Right lobe of liver (tissue), 6 donors: ENCODE measurements at regions not wholly inside any gene's neighbourhood (a gene's known extent, or its start where the extent isn't known, plus 50 kb on each side); places are given as distances from the start of the nearest gene placed in this dataset.

Experiments used
- ATAC-seq, 4 donors: fragments of 200-7000 bp; cut with Tn5 transposase; one replicate each; pipeline ENCODE4 v1.9.1; 2020; ENCODE audit warnings: mild to moderate bottlenecking in 4 of 4, moderate library complexity in 4 of 4
- DNase-seq, 3 donors: peaks; one replicate each; pipeline ENCODE4 v3.0.0-alpha.2; 2020
- H3K27ac ChIP-seq, 3 donors: fragments of 200-600 bp; one replicate each; pipeline ENCODE4 v1.8.0; 2022
- H3K27me3 ChIP-seq, 2 donors: fragments of 200-600 bp; one replicate each; pipeline ENCODE4 v1.8.0; 2022
- H3K36me3 ChIP-seq, 4 donors: fragments of 200-600 bp; sonication (generic) in 1 of 4; one replicate each; pipeline versions ENCODE4 v1.5.1 to v1.8.0; 2017 to 2022; ENCODE audit warnings: control low read depth in 1 of 4
- H3K4me1 ChIP-seq, 4 donors: fragments of 200-600 bp; sonication (generic) in 1 of 4; one replicate each; pipeline versions ENCODE4 v1.5.1 to v1.8.0; 2017 to 2022; ENCODE audit warnings: control low read depth in 1 of 4
- H3K4me3 ChIP-seq, 3 donors: fragments of 200-600 bp; one replicate each; pipeline ENCODE4 v1.8.0; 2022
- H3K9me3 ChIP-seq, 4 donors: fragments of 200-600 bp; sonication (generic) in 1 of 4; one replicate each; pipeline versions ENCODE4 v1.5.1 to v1.8.0; 2017 to 2022; ENCODE audit warnings: control low read depth in 1 of 4
- POLR2A ChIP-seq: fragments of 450-650 bp; IDR thresholded peaks from one replicate; pipeline ENCODE4 v1.6.1; 2017; ENCODE audit warnings: antibody characterized with exemption, mild to moderate bottlenecking
- WGBS: methylation state at CpG from one replicate; pipeline ENCODE4 v1.1.6; 2018; ENCODE audit warnings: low coverage, low lambda C conversion rate; ENCODE audit not compliant: insufficient coverage; ENCODE audit errors: missing lambda C conversion rate; 5-methylcytosine and 5-hydroxymethylcytosine counted together
- intact Hi-C, 2 donors: fragments of 100-400 bp; cut with DNase I; formaldehyde crosslinking; loops; one replicate each; pipeline versions ENCODE4 v1.11.2 to v1.14.1; 2022
- TF ChIP-seq, protein P1 (sequence below), 4 donors: fragments of 200-600 bp in 3 of 4; fragments of 450-650 bp in 1 of 4; IDR thresholded peaks; one replicate each; pipeline versions ENCODE4 v1.5.1 to v1.8.0; 2016 to 2022; ENCODE audit warnings: antibody characterized with exemption in 4 of 4, mild to moderate bottlenecking in 2 of 4
- donor health status: DM: no; HTN: yes; CAD: no.
- donor health status: DM: no; HTN: no; CAD: no.
- donor health status: DM: no; HTN: no; CAD: no.
- donor health status: DM: no; HTN: yes; CAD: no.
- donor health status: DM: no; HTN: yes; CAD: no.

DNA sequence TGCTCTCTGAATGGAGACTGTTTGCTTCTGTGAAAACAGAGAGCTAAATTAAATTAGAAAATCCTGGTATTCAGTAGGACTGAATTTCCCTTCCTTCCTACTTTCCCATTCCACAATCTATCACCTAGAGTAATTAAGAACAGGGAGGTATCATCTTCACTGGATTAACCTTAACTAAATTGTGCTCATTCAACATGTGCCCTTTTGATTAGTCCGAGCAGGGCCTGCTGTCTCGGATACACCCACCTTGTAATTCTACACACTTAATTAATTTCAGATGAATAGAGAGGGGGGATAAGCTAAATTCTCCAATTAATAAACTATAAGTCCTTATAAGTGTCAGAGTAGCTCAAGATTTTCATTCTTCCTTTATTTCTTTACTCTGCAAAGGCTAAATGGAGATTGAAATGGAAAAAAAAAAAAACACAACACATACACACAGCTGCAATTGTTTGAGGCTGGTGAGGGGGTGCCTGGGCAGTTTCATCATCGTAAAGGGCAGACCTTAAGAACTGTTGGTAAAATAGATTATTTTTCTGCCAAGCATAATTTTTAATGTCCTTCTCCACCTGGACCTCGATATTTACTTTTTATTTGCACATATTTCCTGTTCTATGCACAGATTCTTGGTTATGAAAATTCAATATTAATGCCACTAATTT lies 157.1 kb upstream of the SIX2 start:
- intact Hi-C loops, result no loop called here
- ATAC-seq (no peak), DNase-seq (no peak)
- Histone ChIP-seq H3K9me3 (no peaks in the 10 kb centered on the region), H3K36me3 (no peaks in the 10 kb centered on the region), H3K4me1 (peaks cover 0 to 16% (median 0%) of the 10 kb centered on the region in 4 donors), H3K27me3 (peaks cover 0 to 27% of the 10 kb centered on the region in 2 donors), H3K27ac (no peak overlapping the region), H3K4me3 (no peak overlapping the region)
- 87% methylated on average over 4 of the region's 4 CpGs for WGBS
- TF ChIP-seq, protein P1, sequence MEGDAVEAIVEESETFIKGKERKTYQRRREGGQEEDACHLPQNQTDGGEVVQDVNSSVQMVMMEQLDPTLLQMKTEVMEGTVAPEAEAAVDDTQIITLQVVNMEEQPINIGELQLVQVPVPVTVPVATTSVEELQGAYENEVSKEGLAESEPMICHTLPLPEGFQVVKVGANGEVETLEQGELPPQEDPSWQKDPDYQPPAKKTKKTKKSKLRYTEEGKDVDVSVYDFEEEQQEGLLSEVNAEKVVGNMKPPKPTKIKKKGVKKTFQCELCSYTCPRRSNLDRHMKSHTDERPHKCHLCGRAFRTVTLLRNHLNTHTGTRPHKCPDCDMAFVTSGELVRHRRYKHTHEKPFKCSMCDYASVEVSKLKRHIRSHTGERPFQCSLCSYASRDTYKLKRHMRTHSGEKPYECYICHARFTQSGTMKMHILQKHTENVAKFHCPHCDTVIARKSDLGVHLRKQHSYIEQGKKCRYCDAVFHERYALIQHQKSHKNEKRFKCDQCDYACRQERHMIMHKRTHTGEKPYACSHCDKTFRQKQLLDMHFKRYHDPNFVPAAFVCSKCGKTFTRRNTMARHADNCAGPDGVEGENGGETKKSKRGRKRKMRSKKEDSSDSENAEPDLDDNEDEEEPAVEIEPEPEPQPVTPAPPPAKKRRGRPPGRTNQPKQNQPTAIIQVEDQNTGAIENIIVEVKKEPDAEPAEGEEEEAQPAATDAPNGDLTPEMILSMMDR (IDR thresholded peaks at IDR 0.05), result no peak
- TF ChIP-seq POLR2A, result no peak

DNA sequence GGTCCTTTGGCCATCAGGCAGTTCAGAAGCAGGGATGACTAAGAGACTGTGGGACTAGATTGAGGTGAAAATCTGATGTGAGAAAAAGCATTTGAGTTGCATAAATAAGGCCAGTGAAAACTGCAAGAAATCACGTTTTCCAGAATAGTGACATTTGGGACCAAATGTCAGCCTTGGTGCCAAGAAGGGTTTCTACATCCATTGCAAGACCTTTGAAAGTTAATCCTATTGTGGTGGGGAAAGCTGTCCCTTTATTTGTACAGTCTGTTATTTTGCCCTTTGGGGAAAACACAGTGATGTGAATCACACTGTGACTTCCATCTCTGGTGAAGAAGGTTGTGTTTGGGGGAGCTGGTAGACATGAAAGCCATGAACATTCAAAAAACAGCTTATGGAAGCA lies 153.5 kb upstream of the SIX2 start:
- Histone ChIP-seq H3K27me3 (peaks cover 0 to 6% of the 10 kb centered on the region in 2 donors), H3K27ac (no peak overlapping the region), H3K4me1 (no peaks in the 10 kb centered on the region), H3K36me3 (no peaks in the 10 kb centered on the region), H3K4me3 (no peak overlapping the region), H3K9me3 (no peaks in the 10 kb centered on the region)
- TF ChIP-seq POLR2A, result no peak
- TF ChIP-seq, protein P1 (IDR thresholded peaks at IDR 0.05), result no peak
- DNase-seq (no peak), ATAC-seq (no peak)
- intact Hi-C loops, result no loop called here
- WGBS, result 64% methylated on average over 1 of the region's 1 CpG

DNA sequence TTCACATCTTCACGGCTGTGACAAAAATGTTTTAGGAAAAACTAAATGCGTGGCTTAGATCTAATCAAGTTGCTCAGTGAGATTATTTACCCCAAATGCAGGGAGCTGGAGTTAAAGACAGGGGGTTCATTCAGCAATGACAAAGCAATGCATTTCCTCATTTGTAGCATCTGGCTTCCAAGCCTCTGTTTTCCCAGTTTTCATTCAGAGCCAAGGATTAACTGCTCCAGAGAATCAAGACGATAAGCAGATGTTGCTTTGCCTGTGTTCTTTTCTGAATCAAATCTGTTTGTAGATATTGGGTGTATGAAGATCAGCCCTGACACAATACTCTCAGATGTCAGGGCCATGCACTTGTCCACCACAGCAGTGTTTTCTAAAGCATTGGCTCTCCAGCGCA lies 147.4 kb upstream of the SIX2 start:
- H3K27ac ChIP-seq, result no peak overlapping the region
- H3K36me3 ChIP-seq, result no peaks in the 10 kb centered on the region
- no peak overlapping the region for H3K4me3 ChIP-seq
- no peaks in the 10 kb centered on the region for H3K9me3 ChIP-seq
- H3K4me1 ChIP-seq, result no peaks in the 10 kb centered on the region
- WGBS, result 61% methylated on average over 4 of the region's 4 CpGs
- no peak for ATAC-seq
- intact Hi-C loops, result no loop called here
- H3K27me3 ChIP-seq, result no peaks in the 10 kb centered on the region
- DNase-seq, result no peak
- TF ChIP-seq, protein P1 (IDR thresholded peaks at IDR 0.05), result no peak
- TF ChIP-seq POLR2A, result no peak

DNA sequence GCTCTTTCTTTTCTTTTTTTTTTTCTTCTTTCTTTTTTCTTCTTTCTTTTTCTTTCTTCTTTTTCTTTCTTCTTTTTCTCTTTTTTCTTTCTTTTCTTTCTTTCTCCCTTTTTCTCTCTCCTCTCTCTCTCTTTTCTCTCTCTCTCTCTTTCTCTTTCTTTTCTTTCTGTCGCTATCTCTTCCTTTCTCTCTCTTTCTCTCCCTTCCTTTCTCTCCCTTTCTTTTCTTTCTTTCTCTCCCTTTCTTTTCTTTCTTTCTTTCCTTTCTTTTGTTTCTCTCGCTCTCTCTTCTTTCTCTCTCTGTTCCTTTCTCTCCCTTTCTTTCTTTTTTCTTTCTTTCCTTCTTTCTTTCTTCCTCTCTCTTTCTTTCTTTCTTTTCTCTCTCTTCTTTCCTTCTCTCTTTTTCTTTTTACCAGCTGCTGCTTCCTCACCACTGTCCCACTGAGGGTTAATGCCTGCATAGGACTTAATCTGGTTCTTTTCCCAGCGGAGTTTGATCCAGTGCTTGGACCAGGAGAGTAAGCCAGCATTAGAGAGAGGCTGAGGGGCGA lies 145.4 kb upstream of the SIX2 start:
- peaks cover 0 to 5% (median 0%) of the 10 kb centered on the region in 4 donors for H3K9me3 ChIP-seq
- H3K4me1 ChIP-seq, result no peaks in the 10 kb centered on the region
- no peak overlapping the region for H3K27ac ChIP-seq
- intact Hi-C loops, result no loop called here
- H3K4me3 ChIP-seq, result no peak overlapping the region
- H3K36me3 ChIP-seq, result no peaks in the 10 kb centered on the region
- DNase-seq, result no peak
- no peak for TF ChIP-seq POLR2A
- TF ChIP-seq, protein P1 (IDR thresholded peaks at IDR 0.05), result no peak
- H3K27me3 ChIP-seq, result no peaks in the 10 kb centered on the region
- no peak for ATAC-seq
- 66% methylated on average over 4 of the region's 4 CpGs for WGBS
